A549 (cell line): ENCODE measurements at regions not wholly inside any gene's neighbourhood (a gene's known extent, or its start where the extent isn't known, plus 50 kb on each side); places are given as distances from the start of the nearest gene placed in this dataset.

Experiments
- ATAC-seq, 2 experiments: fragments of 200-7000 bp in 1 of 2; fragments of >200 bp in 1 of 2; cut with Nextera tagmentation in 1 of 2; cut with Tn5 transposase in 1 of 2; 3 replicates each; pipeline versions ENCODE4 v1.8.0 to v1.9.1; 2018 to 2020; ENCODE audit warnings: mild to moderate bottlenecking in 1 of 2, moderate library complexity in 1 of 2
- CTCF ChIA-PET: fragments of 300-600 bp; sonication (Branson Sonifier 250); formaldehyde crosslinking; extraction: SDS; loops from one replicate; lab custom pipeline; 2021; ENCODE audit warnings: antibody characterized with exemption, inconsistent platforms; lab: Yijun Ruan, JAX
- POLR2A ChIA-PET: fragments of 350-600 bp; formaldehyde crosslinking; extraction: SDS; loops from one replicate; lab custom pipeline; 2021; ENCODE audit warnings: antibody characterized with exemption, inconsistent platforms; lab: Yijun Ruan, JAX
- DNase-seq, 2 experiments: peaks; one replicate each; pipeline versions ENCODE4 v3.0.0 to v3.0.0-alpha.2; 2011 to 2016; ENCODE audit warnings: low read depth in 1 of 2, low spot score in 1 of 2
- FAIRE-seq: peaks from 2 replicates; lab custom pipeline; 2011; peaks lifted over from hg19 to GRCh38; lab: Jason Lieb, UNC
- H3K27ac ChIP-seq, 2 experiments: fragments of >200 bp; sonication (Bioruptor Twin); formaldehyde crosslinking; 3 replicates each; pipeline ENCODE4 v1.5.1; 2016 to 2017
- H3K4me1 ChIP-seq: fragments of >200 bp; sonication (Bioruptor Twin); formaldehyde crosslinking; 3 replicates; pipeline ENCODE4 v1.6.1; 2016
- H3K4me2 ChIP-seq: fragments of >200 bp; sonication (Bioruptor Twin); formaldehyde crosslinking; 3 replicates; pipeline ENCODE4 v1.6.1; 2016
- H3K4me3 ChIP-seq: fragments of >200 bp; sonication (Bioruptor Twin); formaldehyde crosslinking; 3 replicates; pipeline ENCODE4 v1.5.1; 2016
- H3K9me3 ChIP-seq: fragments of >200 bp; sonication (Bioruptor Twin); formaldehyde crosslinking; 3 replicates; pipeline ENCODE4 v1.6.1; 2016
- BHLHE40 ChIP-seq: IDR thresholded peaks from 2 replicates; pipeline ENCODE4 v1.6.1; 2012; ENCODE audit warnings: low read depth, low read length, inconsistent platforms
- CBX2 ChIP-seq: fragments of 200-600 bp; sonication (generic); IDR thresholded peaks from 2 replicates; pipeline ENCODE4 v1.6.1; 2016; ENCODE audit warnings: low read depth, mild to moderate bottlenecking, borderline replicate concordance
- CEBPB ChIP-seq, 2 experiments: fragments of >200 bp in 1 of 2; sonication (Bioruptor Twin) in 1 of 2; formaldehyde crosslinking in 1 of 2; IDR thresholded peaks; 2 replicates each; pipeline ENCODE4 v1.6.1; 2012 to 2016
- EHMT2 ChIP-seq: fragments of 200-600 bp; sonication (generic); IDR thresholded peaks from 2 replicates; pipeline ENCODE4 v1.6.1; 2016; ENCODE audit warnings: antibody characterized with exemption, low read depth, mild to moderate bottlenecking, moderate library complexity
- EP300 ChIP-seq, 2 experiments: fragments of >200 bp; sonication (Bioruptor Twin); formaldehyde crosslinking; IDR thresholded peaks; 2 replicates in 1 of 2; 3 replicates in 1 of 2; pipeline ENCODE4 v1.6.1; 2016 to 2017
- ESRRA ChIP-seq: fragments of 150-350 bp; IDR thresholded peaks from 2 replicates; pipeline ENCODE4 v1.6.1; 2014; ENCODE audit warnings: mild to moderate bottlenecking, low read length, borderline replicate concordance
- FOXS1 ChIP-seq: fragments of 250-450 bp; sonication (Bioruptor Pico); IDR thresholded peaks from 2 replicates; pipeline ENCODE4 v1.5.0; 2020; ENCODE audit warnings: mild to moderate bottlenecking, moderate library complexity
- HEYL ChIP-seq: fragments of 250-450 bp; sonication (Bioruptor Pico); IDR thresholded peaks from 2 replicates; pipeline ENCODE4 v1.8.0; 2021; ENCODE audit warnings: mild to moderate bottlenecking, moderate library complexity
- HOXA7 ChIP-seq: fragments of 250-450 bp; sonication (Bioruptor Pico); IDR thresholded peaks from 2 replicates; pipeline ENCODE4 v1.5.0; 2020; ENCODE audit warnings: mild to moderate bottlenecking, moderate library complexity
- HOXB13 ChIP-seq: fragments of 250-450 bp; sonication (Bioruptor Pico); IDR thresholded peaks from 2 replicates; pipeline ENCODE4 v1.5.0; 2020; ENCODE audit warnings: low read depth, mild to moderate bottlenecking, moderate library complexity
- HOXB5 ChIP-seq: fragments of 250-450 bp; sonication (Bioruptor Pico); IDR thresholded peaks from 2 replicates; pipeline ENCODE4 v1.5.0; 2020; ENCODE audit warnings: mild to moderate bottlenecking, moderate library complexity
- JUN ChIP-seq, 2 experiments: fragments of >200 bp; sonication (Bioruptor Twin); formaldehyde crosslinking; IDR thresholded peaks; 2 replicates in 1 of 2; 3 replicates in 1 of 2; pipeline ENCODE4 v1.6.1; 2016 to 2017
- JUNB ChIP-seq: fragments of >200 bp; sonication (Bioruptor Twin); formaldehyde crosslinking; IDR thresholded peaks from 2 replicates; pipeline ENCODE4 v1.6.1; 2016
- KDM5A ChIP-seq: fragments of 200-600 bp; sonication (generic); IDR thresholded peaks from 2 replicates; pipeline ENCODE4 v1.6.1; 2016; ENCODE audit warnings: antibody characterized with exemption, mild to moderate bottlenecking
- MAFK ChIP-seq: fragments of 450-650 bp; IDR thresholded peaks from 2 replicates; pipeline ENCODE4 v1.6.1; 2014; ENCODE audit not compliant: partially characterized antibody
- MAZ ChIP-seq: fragments of 150-350 bp; IDR thresholded peaks from 2 replicates; pipeline ENCODE4 v1.6.1; 2014; ENCODE audit warnings: antibody characterized with exemption, low read depth, low read length, borderline replicate concordance
- MYC ChIP-seq: IDR thresholded peaks from 2 replicates; pipeline ENCODE4 v1.6.1; 2012; ENCODE audit warnings: mild to moderate bottlenecking, inconsistent platforms, low read length, improper control_type of control experiment, borderline replicate concordance
- NFE2L2 ChIP-seq: fragments of 150-350 bp; conservative IDR thresholded peaks from 2 replicates; pipeline ENCODE4 v1.6.1; 2014; ENCODE audit warnings: low read length
- NPAS2 ChIP-seq: fragments of 250-450 bp; sonication (Bioruptor Pico); IDR thresholded peaks from 2 replicates; pipeline ENCODE4 v1.8.0; 2022; ENCODE audit warnings: mild to moderate bottlenecking, moderate library complexity, borderline replicate concordance
- NR3C1 ChIP-seq: fragments of >200 bp; sonication (Bioruptor Twin); formaldehyde crosslinking; IDR thresholded peaks from 3 replicates; pipeline ENCODE4 v1.6.1; 2017
- PHF8 ChIP-seq: fragments of 200-600 bp; sonication (generic); IDR thresholded peaks from 2 replicates; pipeline ENCODE4 v1.6.1; 2016; ENCODE audit warnings: low read depth, mild to moderate bottlenecking, antibody characterized with exemption, moderate library complexity, borderline replicate concordance
- POLR2A ChIP-seq: IDR thresholded peaks from 2 replicates; pipeline ENCODE4 v1.6.1; 2012; ENCODE audit warnings: mild to moderate bottlenecking, low read length
- RCOR1 ChIP-seq: fragments of 150-350 bp; IDR thresholded peaks from 2 replicates; pipeline ENCODE4 v1.6.1; 2014; ENCODE audit warnings: antibody characterized with exemption, low read length, low read depth
- SREBF2 ChIP-seq: fragments of 450-650 bp; IDR thresholded peaks from 2 replicates; pipeline ENCODE4 v1.6.1; 2014; ENCODE audit warnings: mild to moderate bottlenecking, moderate library complexity
- TFCP2L1 ChIP-seq: fragments of 250-450 bp; sonication (Bioruptor Pico); IDR thresholded peaks from 2 replicates; pipeline ENCODE4 v1.5.0; 2021; ENCODE audit warnings: mild to moderate bottlenecking
- ZC3H11A ChIP-seq: fragments of 450-650 bp; IDR thresholded peaks from 2 replicates; pipeline ENCODE4 v1.6.1; 2014; ENCODE audit warnings: antibody characterized with exemption, mild to moderate bottlenecking
- ZSCAN20 ChIP-seq: fragments of 250-450 bp; sonication (Bioruptor Pico); IDR thresholded peaks from 2 replicates; pipeline ENCODE4 v1.8.0; 2022; ENCODE audit warnings: mild to moderate bottlenecking, moderate library complexity
- WGBS: methylation state at CpG from one replicate; pipeline ENCODE4 v1.1.6; 2017; ENCODE audit errors: missing lambda C conversion rate; 5-methylcytosine and 5-hydroxymethylcytosine counted together
- TF ChIP-seq, protein P1 (sequence below): fragments of >200 bp; sonication (Bioruptor Twin); formaldehyde crosslinking; IDR thresholded peaks from 3 replicates; pipeline ENCODE4 v1.5.1; 2016
- TF ChIP-seq, protein P2 (sequence below): fragments of >200 bp; sonication (Bioruptor Twin); formaldehyde crosslinking; IDR thresholded peaks from 2 replicates; pipeline ENCODE4 v1.6.1; 2016
- TF ChIP-seq, protein P3 (sequence below): IDR thresholded peaks from 2 replicates; pipeline ENCODE4 v1.6.1; 2012

DNA sequence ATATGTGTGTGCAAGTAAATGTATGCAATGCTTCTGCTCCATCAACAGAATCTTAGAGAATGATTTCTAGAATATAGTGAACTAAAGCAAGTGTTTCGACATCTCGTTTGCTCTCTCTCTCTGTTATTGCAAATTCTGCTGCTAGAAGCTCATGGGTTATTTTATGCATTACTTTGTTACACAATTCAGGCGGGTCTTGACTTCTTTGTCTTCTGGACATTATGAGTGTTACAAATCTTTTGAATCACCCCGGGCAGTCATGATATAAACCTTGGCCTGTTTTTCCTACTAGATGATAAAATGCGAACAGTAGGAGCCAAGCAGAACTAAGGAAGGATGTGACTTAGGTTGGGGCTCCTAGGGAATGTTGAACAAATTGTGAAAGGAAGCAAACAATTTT lies 166.4 kb upstream of the SFRP2 start:
- no peaks in the 10 kb centered on the region for H3K4me1 ChIP-seq
- no peak overlapping the region for H3K4me2 ChIP-seq
- DNase-seq (no peak), FAIRE-seq (no peak), ATAC-seq (no peak)
- WGBS = 14% methylated on average over 5 of the region's 5 CpGs
- POLR2A ChIA-PET = no interaction called here
- H3K4me3 ChIP-seq = no peak overlapping the region
- TF ChIP-seq NFE2L2 (no peak), CBX2 (no peak)
- CTCF ChIA-PET = no interaction called here
- no peaks in the 10 kb centered on the region for H3K9me3 ChIP-seq
- H3K27ac ChIP-seq = no peak overlapping the region

DNA sequence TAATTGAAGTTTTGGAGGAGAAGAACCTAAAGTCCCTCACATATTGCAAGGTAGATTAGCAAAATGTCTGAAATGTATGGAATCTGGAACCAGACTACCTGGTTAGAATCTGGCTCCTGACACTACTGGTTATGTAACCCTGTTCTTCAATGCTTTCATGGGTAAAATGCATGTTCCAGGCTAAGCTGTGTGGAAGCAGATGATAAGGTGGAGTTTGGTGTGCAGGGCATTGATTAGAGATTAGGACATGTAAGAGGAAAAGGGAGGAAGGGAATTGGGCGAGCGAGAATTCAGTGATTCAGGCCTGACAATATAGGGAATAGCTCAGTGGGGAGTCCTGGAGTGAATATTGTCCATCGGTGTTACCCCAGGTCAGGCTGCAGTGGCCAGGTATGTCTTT lies 165.8 kb upstream of the SFRP2 start:
- 33% methylated on average over 3 of the region's 3 CpGs for WGBS

DNA sequence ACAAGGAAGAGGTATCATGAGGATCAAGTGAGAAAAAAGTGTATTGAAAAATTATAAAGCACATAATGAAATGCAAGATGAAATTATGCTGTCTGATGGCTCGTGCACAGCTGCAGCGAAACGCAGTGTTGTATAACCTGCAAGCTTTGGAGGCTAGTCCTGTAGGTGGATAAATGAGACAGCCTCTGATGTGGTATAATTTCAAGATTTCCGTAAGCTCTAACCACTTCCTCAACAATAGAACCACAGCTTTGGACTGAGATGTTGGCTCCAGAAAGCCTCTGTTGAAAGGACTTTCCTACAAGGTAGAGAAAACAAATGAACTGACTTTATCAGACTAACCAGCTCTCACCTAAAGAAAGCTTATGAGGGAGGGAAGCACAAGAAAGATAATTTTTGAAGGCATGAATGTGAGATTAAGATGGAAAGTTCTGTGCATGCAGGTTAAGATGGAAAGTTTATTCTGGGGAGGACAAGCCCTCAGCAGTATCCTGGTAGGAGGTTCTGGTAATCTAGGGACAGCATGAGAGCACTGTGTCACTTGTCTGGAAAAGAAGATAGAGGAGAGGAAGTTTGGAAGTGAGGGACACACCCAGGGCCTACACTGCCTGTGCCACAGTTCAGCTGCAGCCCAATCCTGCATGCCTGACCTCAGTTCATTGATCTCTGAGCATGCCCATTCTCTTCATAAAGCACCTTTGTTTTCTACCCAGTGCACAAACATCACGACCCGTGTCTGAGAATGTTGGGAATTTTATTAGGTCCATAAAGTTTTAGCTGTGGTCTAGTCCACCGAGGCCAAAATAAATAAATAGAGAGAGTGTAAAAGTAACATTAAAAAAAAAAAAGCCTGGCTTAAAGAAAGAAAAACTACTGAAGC lies 161.5 kb upstream of the SFRP2 start:
- Histone ChIP-seq H3K4me3 (no peak overlapping the region), H3K9me3 (no peaks in the 10 kb centered on the region), H3K4me1 (no peaks in the 10 kb centered on the region), H3K4me2 (no peak overlapping the region), H3K27ac (no peak overlapping the region)
- 13% methylated on average over 7 of the region's 7 CpGs for WGBS
- no peak for TF ChIP-seq PHF8
- TF ChIP-seq BHLHE40 = no peak
- TF ChIP-seq ESRRA = no peak
- no peak for TF ChIP-seq MAFK
- TF ChIP-seq POLR2A = no peak
- no peak for TF ChIP-seq NPAS2
- TF ChIP-seq JUNB = no peak
- TF ChIP-seq, protein P1, sequence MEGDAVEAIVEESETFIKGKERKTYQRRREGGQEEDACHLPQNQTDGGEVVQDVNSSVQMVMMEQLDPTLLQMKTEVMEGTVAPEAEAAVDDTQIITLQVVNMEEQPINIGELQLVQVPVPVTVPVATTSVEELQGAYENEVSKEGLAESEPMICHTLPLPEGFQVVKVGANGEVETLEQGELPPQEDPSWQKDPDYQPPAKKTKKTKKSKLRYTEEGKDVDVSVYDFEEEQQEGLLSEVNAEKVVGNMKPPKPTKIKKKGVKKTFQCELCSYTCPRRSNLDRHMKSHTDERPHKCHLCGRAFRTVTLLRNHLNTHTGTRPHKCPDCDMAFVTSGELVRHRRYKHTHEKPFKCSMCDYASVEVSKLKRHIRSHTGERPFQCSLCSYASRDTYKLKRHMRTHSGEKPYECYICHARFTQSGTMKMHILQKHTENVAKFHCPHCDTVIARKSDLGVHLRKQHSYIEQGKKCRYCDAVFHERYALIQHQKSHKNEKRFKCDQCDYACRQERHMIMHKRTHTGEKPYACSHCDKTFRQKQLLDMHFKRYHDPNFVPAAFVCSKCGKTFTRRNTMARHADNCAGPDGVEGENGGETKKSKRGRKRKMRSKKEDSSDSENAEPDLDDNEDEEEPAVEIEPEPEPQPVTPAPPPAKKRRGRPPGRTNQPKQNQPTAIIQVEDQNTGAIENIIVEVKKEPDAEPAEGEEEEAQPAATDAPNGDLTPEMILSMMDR = no peak
- no peak for TF ChIP-seq TFCP2L1 (CRISPR knock-in tag)
- no peak for TF ChIP-seq HOXA7 (CRISPR knock-in tag)
- TF ChIP-seq JUN (IDR thresholded peaks at IDR 0.05) = no peak
- TF ChIP-seq ZSCAN20 (CRISPR knock-in tag) = no peak
- no peak for TF ChIP-seq HOXB13 (CRISPR knock-in tag)
- no peak for TF ChIP-seq MAZ
- no peak for TF ChIP-seq HOXB5 (CRISPR knock-in tag)
- TF ChIP-seq SREBF2 = no peak
- TF ChIP-seq RCOR1 = no peak
- no peak for TF ChIP-seq NR3C1
- no peak for TF ChIP-seq EP300 (IDR thresholded peaks at IDR 0.05)
- POLR2A ChIA-PET = no interaction called here
- ATAC-seq (no peak), FAIRE-seq (no peak), DNase-seq (no peak)
- CTCF ChIA-PET = interaction anchor here (1.2 kb wide), 1 partner anchor 126 kb away, joined by 3 read pairs; no protein-coding TSS in a partner anchor

More for the DNA sequence above, 165.8 kb upstream of the SFRP2 start:
- ATAC-seq (no peak), DNase-seq (no peak)
- Histone ChIP-seq H3K4me3 (no peak overlapping the region), H3K27ac (no peak overlapping the region), H3K4me2 (no peak overlapping the region), H3K4me1 (no peaks in the 10 kb centered on the region)
- CTCF ChIA-PET = no interaction called here
- TF ChIP-seq ESRRA = no peak
- TF ChIP-seq HEYL = no peak
- no peak for TF ChIP-seq HOXA7 (CRISPR knock-in tag)
- TF ChIP-seq CEBPB (IDR thresholded peaks at IDR 0.05) = no peak
- TF ChIP-seq JUN (IDR thresholded peaks at IDR 0.05) = no peak
- no peak for TF ChIP-seq KDM5A
- no peak for TF ChIP-seq ZC3H11A
- TF ChIP-seq EHMT2 = no peak
- TF ChIP-seq MYC = no peak
- TF ChIP-seq HOXB13 (CRISPR knock-in tag) = no peak
- no peak for TF ChIP-seq FOXS1 (CRISPR knock-in tag)
- TF ChIP-seq, protein P2, sequence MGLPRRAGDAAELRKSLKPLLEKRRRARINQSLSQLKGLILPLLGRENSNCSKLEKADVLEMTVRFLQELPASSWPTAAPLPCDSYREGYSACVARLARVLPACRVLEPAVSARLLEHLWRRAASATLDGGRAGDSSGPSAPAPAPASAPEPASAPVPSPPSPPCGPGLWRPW = no peak
- no peak for TF ChIP-seq NFE2L2
- TF ChIP-seq, protein P3, sequence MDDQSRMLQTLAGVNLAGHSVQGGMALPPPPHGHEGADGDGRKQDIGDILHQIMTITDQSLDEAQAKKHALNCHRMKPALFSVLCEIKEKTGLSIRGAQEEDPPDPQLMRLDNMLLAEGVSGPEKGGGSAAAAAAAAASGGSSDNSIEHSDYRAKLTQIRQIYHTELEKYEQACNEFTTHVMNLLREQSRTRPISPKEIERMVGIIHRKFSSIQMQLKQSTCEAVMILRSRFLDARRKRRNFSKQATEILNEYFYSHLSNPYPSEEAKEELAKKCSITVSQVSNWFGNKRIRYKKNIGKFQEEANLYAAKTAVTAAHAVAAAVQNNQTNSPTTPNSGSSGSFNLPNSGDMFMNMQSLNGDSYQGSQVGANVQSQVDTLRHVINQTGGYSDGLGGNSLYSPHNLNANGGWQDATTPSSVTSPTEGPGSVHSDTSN = no peak
- TF ChIP-seq, all 56 proteins: peak for 0
- POLR2A ChIA-PET = no interaction called here
- FAIRE-seq = no peak
- H3K9me3 ChIP-seq = no peaks in the 10 kb centered on the region
